ENCODE measurements at regions not wholly inside any gene's neighbourhood (a gene's known extent, or its start where the extent isn't known, plus 50 kb on each side); places are given as distances from the start of the nearest gene placed in this dataset.

DNA sequence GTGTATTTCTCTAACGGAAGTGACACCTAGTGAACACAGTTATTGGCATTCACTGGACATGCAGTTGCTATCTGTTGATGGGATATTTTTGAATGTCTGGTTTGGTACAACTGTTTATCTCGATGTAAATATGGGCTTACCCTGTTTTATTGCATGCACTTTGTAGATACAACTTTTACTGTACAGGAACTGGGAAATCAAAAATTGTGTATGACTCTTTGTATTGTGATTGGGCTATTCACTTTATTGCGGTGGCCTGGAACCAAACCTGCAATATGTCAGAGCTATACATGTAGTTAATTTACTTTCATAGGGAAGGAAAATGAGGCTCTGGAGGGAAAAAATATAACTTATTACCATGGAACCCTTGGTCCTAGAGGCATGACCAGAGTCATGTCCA is 380.7 kb upstream of the KIRREL3 start:
- no peaks in the 10 kb centered on the region for H3K9me3 ChIP-seq

GRCh38 chr11:127379686-127380085 is 379.1 kb upstream of the KIRREL3 start:
- no peak overlapping the region for H3K4me3 ChIP-seq
- TF ChIP-seq CTCF (IDR thresholded peaks at IDR 0.05) (no peak), POLR2A (IDR thresholded peaks at IDR 0.05) (no peak)
- ATAC-seq (no peak), DNase-seq (no peak)
- intact Hi-C loops (cut with DNase I) = no loop called here
- no peaks in the 10 kb centered on the region for H3K27me3 ChIP-seq
- H3K9me3 ChIP-seq = no peaks in the 10 kb centered on the region
- no peaks in the 10 kb centered on the region for H3K36me3 ChIP-seq (replicated peaks in 1 of 2; ENCODE audit: insufficient read depth in 1 of 2, low read depth in 2 of 2)
- no peak overlapping the region for H3K27ac ChIP-seq
- no peaks in the 10 kb centered on the region for H3K4me1 ChIP-seq
- WGBS, 2 donors = 58 to 66% methylated on average over 2 of the region's 2 CpGs

More for the DNA sequence above, 380.7 kb upstream of the KIRREL3 start:
- DNase-seq = no peak
- no peaks in the 10 kb centered on the region for H3K36me3 ChIP-seq (replicated peaks in 1 of 2; ENCODE audit: insufficient read depth in 1 of 2, low read depth in 2 of 2)
- no peak for ATAC-seq
- TF ChIP-seq POLR2A (IDR thresholded peaks at IDR 0.05) = no peak
- TF ChIP-seq CTCF (IDR thresholded peaks at IDR 0.05) = no peak
- no peaks in the 10 kb centered on the region for H3K27me3 ChIP-seq
- H3K27ac ChIP-seq = no peak overlapping the region
- intact Hi-C loops (cut with DNase I) = no loop called here
- 65 to 76% methylated on average over 3 of the region's 3 CpGs for whole genome bisulfite sequencing, 2 donors
- H3K4me1 ChIP-seq = no peaks in the 10 kb centered on the region
- no peak overlapping the region for H3K4me3 ChIP-seq

- no peak overlapping the region for H3K27ac ChIP-seq
Observed at GRCh38 chr11:127376301-127376700, 375.7 kb upstream of the KIRREL3 start.

GRCh38 chr11:127369356-127369755 is 368.8 kb upstream of the KIRREL3 start:
- DNase-seq = no peak

More at GRCh38 chr11:127376301-127376700, 375.7 kb upstream of the KIRREL3 start:
- ATAC-seq = no peak
- H3K4me3 ChIP-seq = no peak overlapping the region
- no peaks in the 10 kb centered on the region for H3K4me1 ChIP-seq
- H3K27me3 ChIP-seq = no peaks in the 10 kb centered on the region
- intact Hi-C loops (cut with DNase I) = no loop called here
- DNase-seq = no peak
- H3K36me3 ChIP-seq (replicated peaks in 1 of 2; ENCODE audit: insufficient read depth in 1 of 2, low read depth in 2 of 2) = no peaks in the 10 kb centered on the region
- TF ChIP-seq POLR2A (IDR thresholded peaks at IDR 0.05) (no peak), CTCF (IDR thresholded peaks at IDR 0.05) (no peak)
- no peaks in the 10 kb centered on the region for H3K9me3 ChIP-seq
- 68 to 81% methylated on average over 2 of the region's 2 CpGs for WGBS, 2 donors

More at GRCh38 chr11:127369356-127369755, 368.8 kb upstream of the KIRREL3 start:
- Histone ChIP-seq H3K4me1 (no peaks in the 10 kb centered on the region), H3K27me3 (no peaks in the 10 kb centered on the region), H3K9me3 (no peaks in the 10 kb centered on the region), H3K4me3 (no peak overlapping the region), H3K36me3 (replicated peaks in 1 of 2; ENCODE audit: insufficient read depth in 1 of 2, low read depth in 2 of 2) (no peaks in the 10 kb centered on the region), H3K27ac (no peak overlapping the region)
- no peak for TF ChIP-seq POLR2A (IDR thresholded peaks at IDR 0.05)
- TF ChIP-seq CTCF (IDR thresholded peaks at IDR 0.05) = no peak
- intact Hi-C loops (cut with DNase I) = no loop called here
- ATAC-seq = no peak
- WGBS, 2 donors = 50 to 63% methylated on average over 8 of the region's 8 CpGs

All from body of pancreas (tissue), 4 donors.